Uterus (tissue), 2 donors: ENCODE measurements at regions not wholly inside any gene's neighbourhood (a gene's known extent, or its start where the extent isn't known, plus 50 kb on each side); places are given as distances from the start of the nearest gene placed in this dataset.

ENCODE experiments used
- CTCF ChIP-seq, 4 experiments: fragments of 200-600 bp in 2 of 4; fragments of 450-650 bp in 2 of 4; sonication (generic) in 2 of 4; IDR thresholded peaks; one replicate each; pipeline ENCODE4 v1.5.1; 2016 to 2019; ENCODE audit warnings: antibody characterized with exemption in 4 of 4, mild to moderate bottlenecking in 2 of 4, moderate library complexity in 1 of 4
- POLR2A ChIP-seq, 2 donors: fragments of 450-650 bp; IDR thresholded peaks; one replicate each; pipeline ENCODE4 v1.6.1; 2016; ENCODE audit warnings: antibody characterized with exemption in 2 of 2, mild to moderate bottlenecking in 1 of 2, moderate library complexity in 1 of 2

DNA sequence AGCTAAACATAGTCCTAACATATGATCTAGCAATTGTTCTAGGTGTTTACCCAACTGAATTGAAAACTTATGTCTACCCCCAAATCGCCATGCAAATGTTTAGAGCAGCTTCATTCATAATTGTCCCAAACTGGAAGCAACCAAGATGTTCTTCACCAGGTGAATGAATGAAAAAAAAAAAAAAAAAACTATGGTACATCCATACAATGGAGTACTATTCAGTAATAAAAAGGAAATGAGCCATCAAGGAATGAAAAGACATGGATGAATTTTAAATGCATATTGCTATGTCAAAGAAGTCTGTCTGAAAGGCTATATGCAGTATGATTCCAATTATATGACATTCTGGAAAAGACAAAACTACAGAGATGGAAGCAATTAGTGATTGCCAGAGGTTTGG is 98.6 kb upstream of the ITPRID2 start:
- no peak for TF ChIP-seq CTCF (IDR thresholded peaks at IDR 0.05)
- no peak for TF ChIP-seq POLR2A (IDR thresholded peaks at IDR 0.05)
